VCaP (cell line): ENCODE measurements at regions not wholly inside any gene's neighbourhood (a gene's known extent, or its start where the extent isn't known, plus 50 kb on each side); places are given as distances from the start of the nearest gene placed in this dataset.

ENCODE experiments used
- H3K27ac ChIP-seq: fragments of 450-650 bp; 2 replicates; pipeline ENCODE4 v1.5.1; 2017
- TF ChIP-seq, protein P1 (sequence below): fragments of 450-650 bp; conservative IDR thresholded peaks from 2 replicates; pipeline ENCODE4 v1.5.1; 2017; ENCODE audit warnings: mild to moderate bottlenecking, moderate library complexity

DNA sequence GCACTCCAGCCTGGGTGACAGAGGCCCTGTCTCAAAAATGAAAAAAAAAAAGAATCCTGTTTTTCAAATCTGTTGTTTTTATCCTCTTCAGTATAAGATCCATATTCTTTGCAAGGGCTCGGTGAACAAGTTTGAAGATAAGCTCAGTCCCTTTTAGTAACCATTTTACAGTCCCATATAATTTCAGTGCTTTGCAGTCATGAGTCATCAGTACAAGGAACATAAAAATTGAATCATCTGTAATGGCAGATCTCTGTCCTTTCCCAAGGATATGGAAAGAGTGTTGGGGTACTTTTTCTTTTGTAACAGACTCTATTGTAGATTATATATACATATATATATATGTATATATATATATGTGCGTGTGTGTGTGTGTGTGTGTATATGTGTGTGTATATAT is 52.2 kb upstream of the ZPBP start:
- TF ChIP-seq, protein P1, sequence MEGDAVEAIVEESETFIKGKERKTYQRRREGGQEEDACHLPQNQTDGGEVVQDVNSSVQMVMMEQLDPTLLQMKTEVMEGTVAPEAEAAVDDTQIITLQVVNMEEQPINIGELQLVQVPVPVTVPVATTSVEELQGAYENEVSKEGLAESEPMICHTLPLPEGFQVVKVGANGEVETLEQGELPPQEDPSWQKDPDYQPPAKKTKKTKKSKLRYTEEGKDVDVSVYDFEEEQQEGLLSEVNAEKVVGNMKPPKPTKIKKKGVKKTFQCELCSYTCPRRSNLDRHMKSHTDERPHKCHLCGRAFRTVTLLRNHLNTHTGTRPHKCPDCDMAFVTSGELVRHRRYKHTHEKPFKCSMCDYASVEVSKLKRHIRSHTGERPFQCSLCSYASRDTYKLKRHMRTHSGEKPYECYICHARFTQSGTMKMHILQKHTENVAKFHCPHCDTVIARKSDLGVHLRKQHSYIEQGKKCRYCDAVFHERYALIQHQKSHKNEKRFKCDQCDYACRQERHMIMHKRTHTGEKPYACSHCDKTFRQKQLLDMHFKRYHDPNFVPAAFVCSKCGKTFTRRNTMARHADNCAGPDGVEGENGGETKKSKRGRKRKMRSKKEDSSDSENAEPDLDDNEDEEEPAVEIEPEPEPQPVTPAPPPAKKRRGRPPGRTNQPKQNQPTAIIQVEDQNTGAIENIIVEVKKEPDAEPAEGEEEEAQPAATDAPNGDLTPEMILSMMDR = no peak
- no peak overlapping the region for H3K27ac ChIP-seq
